ENCODE measurements at regions not wholly inside any gene's neighbourhood (a gene's known extent, or its start where the extent isn't known, plus 50 kb on each side); places are given as distances from the start of the nearest gene placed in this dataset.

DNA sequence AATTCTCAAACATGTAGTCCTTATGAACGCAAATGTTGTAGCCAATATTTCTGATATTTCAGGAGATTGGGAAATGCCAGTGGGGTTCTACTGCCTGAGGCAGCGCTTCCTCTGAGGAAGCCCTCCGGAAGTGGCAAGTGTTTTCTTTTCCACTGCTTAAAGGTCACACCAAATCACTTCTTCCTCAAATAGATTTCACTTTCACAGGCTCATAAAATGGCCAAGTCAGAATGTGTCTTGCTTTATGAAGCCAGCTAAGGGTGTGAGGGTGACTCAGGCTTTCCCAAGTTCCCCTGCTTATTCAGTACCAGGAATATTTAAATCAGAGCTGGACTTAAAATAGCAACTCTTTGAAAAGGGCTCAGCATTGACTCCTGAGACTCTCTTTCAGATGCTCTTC is 514.2 kb upstream of the DIPK2B start:
- Mint-ChIP-seq H3K27me3 (ENCODE audit: insufficient read depth, low read depth) (no peaks in the 10 kb centered on the region), H3K27ac (no peak overlapping the region), H3K36me3 (no peaks in the 10 kb centered on the region), H3K4me3 (no peak overlapping the region), H3K9me3 (no peaks in the 10 kb centered on the region), H3K4me1 (no peaks in the 10 kb centered on the region)
- Histone ChIP-seq H3K79me2 (ENCODE audit: low read depth) (no peaks in the 10 kb centered on the region), H3K4me1 (no peaks in the 10 kb centered on the region), H3K36me3 (no peaks in the 10 kb centered on the region), H3K4me2 (no peak overlapping the region), H3K9ac (no peak overlapping the region), H3K4me3 (no peak overlapping the region), H4K20me1 (ENCODE audit: low read depth) (no peaks in the 10 kb centered on the region), H2AFZ (replicated peaks) (no peak overlapping the region), H3K9me3 (ENCODE audit: low read depth) (peaks cover 8% of the 10 kb centered on the region), H3K27ac (no peak overlapping the region), H3K27me3 (no peaks in the 10 kb centered on the region), H3F3A (ENCODE audit: low read depth) (no peaks in the 10 kb centered on the region)
- no peak for TF ChIP-seq EZH2 (IDR thresholded peaks at IDR 0.05)
- TF ChIP-seq, protein P1, sequence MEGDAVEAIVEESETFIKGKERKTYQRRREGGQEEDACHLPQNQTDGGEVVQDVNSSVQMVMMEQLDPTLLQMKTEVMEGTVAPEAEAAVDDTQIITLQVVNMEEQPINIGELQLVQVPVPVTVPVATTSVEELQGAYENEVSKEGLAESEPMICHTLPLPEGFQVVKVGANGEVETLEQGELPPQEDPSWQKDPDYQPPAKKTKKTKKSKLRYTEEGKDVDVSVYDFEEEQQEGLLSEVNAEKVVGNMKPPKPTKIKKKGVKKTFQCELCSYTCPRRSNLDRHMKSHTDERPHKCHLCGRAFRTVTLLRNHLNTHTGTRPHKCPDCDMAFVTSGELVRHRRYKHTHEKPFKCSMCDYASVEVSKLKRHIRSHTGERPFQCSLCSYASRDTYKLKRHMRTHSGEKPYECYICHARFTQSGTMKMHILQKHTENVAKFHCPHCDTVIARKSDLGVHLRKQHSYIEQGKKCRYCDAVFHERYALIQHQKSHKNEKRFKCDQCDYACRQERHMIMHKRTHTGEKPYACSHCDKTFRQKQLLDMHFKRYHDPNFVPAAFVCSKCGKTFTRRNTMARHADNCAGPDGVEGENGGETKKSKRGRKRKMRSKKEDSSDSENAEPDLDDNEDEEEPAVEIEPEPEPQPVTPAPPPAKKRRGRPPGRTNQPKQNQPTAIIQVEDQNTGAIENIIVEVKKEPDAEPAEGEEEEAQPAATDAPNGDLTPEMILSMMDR (IDR thresholded peaks at IDR 0.05) = no peak
- no peak for TF ChIP-seq EZH2phosphoT487 (IDR thresholded peaks at IDR 0.05)
- DNase-seq (ENCODE audit: low spot score) = no peak

DNA sequence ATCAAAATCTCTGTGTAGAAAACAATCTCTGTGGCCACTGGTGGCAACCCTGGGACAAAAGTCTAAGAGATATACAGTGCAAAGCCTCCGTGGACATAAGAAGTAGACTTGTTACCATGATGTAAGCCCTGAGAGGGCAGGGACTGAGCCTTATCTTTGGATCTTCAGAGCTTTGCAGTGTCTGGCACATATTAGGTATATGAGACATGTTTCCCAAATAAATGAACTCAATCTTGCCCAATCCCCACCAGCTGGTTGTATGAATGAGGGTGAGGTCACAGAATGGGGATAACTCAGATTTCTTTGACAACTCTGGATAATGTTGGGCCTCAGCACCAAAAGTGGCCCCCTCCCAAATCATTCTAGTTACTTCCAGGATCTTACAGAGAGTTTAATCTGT is 511.4 kb upstream of the DIPK2B start:
- Mint-ChIP-seq H3K27me3 (ENCODE audit: insufficient read depth, low read depth) (no peaks in the 10 kb centered on the region), H3K27ac (no peak overlapping the region), H3K4me1 (no peaks in the 10 kb centered on the region), H3K9me3 (no peaks in the 10 kb centered on the region), H3K4me3 (no peak overlapping the region), H3K36me3 (no peaks in the 10 kb centered on the region)
- Histone ChIP-seq H3K27ac (no peak overlapping the region), H3K79me2 (ENCODE audit: low read depth) (no peaks in the 10 kb centered on the region), H3K4me2 (no peak overlapping the region), H3K4me1 (no peaks in the 10 kb centered on the region), H4K20me1 (ENCODE audit: low read depth) (no peaks in the 10 kb centered on the region), H3K4me3 (no peak overlapping the region), H3K9me3 (ENCODE audit: low read depth) (peaks cover 8% of the 10 kb centered on the region), H3F3A (ENCODE audit: low read depth) (no peaks in the 10 kb centered on the region), H2AFZ (replicated peaks) (no peak overlapping the region), H3K9ac (no peak overlapping the region), H3K27me3 (no peaks in the 10 kb centered on the region), H3K36me3 (no peaks in the 10 kb centered on the region)
- no peak for TF ChIP-seq EZH2phosphoT487 (IDR thresholded peaks at IDR 0.05)
- TF ChIP-seq, protein P1 (IDR thresholded peaks at IDR 0.05) = no peak
- TF ChIP-seq EZH2 (IDR thresholded peaks at IDR 0.05) = no peak
- DNase-seq (ENCODE audit: low spot score) = no peak

DNA sequence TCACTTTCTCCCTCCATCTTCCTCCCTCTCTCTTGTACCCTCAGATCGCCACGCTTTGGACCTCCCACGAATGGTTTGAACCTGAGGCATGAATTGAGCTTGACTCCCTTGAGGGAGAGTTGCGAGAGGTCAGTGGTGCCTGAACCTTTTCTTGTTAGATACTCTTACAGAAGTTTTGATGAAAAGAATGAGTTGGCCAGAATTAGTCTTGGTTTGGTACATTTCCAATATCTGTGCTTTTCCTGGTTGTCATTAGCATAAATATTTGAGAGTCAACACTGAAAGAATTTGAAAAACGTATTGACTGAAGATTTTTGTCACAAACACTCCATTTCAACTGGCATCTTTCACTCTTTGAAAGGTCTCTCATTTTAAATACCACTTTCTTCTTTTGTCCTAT is 510.6 kb upstream of the DIPK2B start:
- Histone ChIP-seq H3K79me2 (ENCODE audit: low read depth) (no peaks in the 10 kb centered on the region), H3K4me3 (no peak overlapping the region), H3K4me1 (no peaks in the 10 kb centered on the region), H3K4me2 (no peak overlapping the region), H3F3A (ENCODE audit: low read depth) (no peaks in the 10 kb centered on the region), H3K36me3 (no peaks in the 10 kb centered on the region), H3K27me3 (no peaks in the 10 kb centered on the region), H3K9ac (no peak overlapping the region), H3K9me3 (ENCODE audit: low read depth) (peaks cover 8% of the 10 kb centered on the region), H3K27ac (no peak overlapping the region), H2AFZ (replicated peaks) (no peak overlapping the region), H4K20me1 (ENCODE audit: low read depth) (no peaks in the 10 kb centered on the region)
- no peaks in the 10 kb centered on the region for H3K9me3 Mint-ChIP-seq
- no peak for TF ChIP-seq EZH2phosphoT487 (IDR thresholded peaks at IDR 0.05)
- TF ChIP-seq, protein P1 (IDR thresholded peaks at IDR 0.05) = no peak
- no peak for TF ChIP-seq EZH2 (IDR thresholded peaks at IDR 0.05)
- H3K36me3 Mint-ChIP-seq = no peaks in the 10 kb centered on the region
- no peaks in the 10 kb centered on the region for H3K4me1 Mint-ChIP-seq
- H3K4me3 Mint-ChIP-seq = no peak overlapping the region
- no peak overlapping the region for H3K27ac Mint-ChIP-seq
- DNase-seq (ENCODE audit: low spot score) = no peak
- no peaks in the 10 kb centered on the region for H3K27me3 Mint-ChIP-seq (ENCODE audit: insufficient read depth, low read depth)

All from neural progenitor cell (in vitro differentiated cells).